NCI-H82 (cell line): ENCODE measurements at regions not wholly inside any gene's neighbourhood (a gene's known extent, or its start where the extent isn't known, plus 50 kb on each side); places are given as distances from the start of the nearest gene placed in this dataset.

Experiments
- DNase-seq: peaks from one replicate; lab custom pipeline; 2025; lab: John Stamatoyannopoulos, UW

GRCh38 chr3:174457758-174458157 is 401.4 kb upstream of the NAALADL2 start:
- no peak for DNase-seq

GRCh38 chr3:174460831-174461230 is 398.3 kb upstream of the NAALADL2 start:
- no peak for DNase-seq

- no peak for DNase-seq
Measured at GRCh38 chr3:174462916-174463315, 396.2 kb upstream of the NAALADL2 start.

- no peak for DNase-seq
Measured at GRCh38 chr3:174465177-174465576, 394.0 kb upstream of the NAALADL2 start.

- DNase-seq: no peak
Measured at GRCh38 chr3:174466471-174467054, 392.6 kb upstream of the NAALADL2 start.

- peak; percentile 17 for DNase-seq
Measured at GRCh38 chr3:174477491-174477890, 381.6 kb upstream of the NAALADL2 start.

DNA sequence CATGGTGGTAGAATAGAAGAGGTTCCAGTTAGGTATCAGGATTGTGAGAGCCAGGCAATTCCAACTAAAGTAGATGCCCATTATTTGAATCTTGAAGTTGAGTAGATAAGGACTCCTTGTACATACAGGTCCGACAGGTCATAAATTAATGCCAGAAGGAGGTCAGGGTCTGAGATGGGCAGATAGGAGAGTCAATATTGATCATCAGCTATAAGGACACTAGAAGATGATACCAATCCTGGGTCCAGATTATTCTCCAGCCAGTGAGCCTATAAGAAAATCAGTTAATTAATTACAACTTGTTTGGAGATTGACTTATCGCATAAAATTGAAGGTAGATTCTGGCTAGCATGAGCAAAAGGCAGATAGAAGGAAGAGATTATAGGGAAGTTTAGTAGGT is 378.4 kb upstream of the NAALADL2 start:
- no peak for DNase-seq

- peak; percentile 74 for DNase-seq
Measured at GRCh38 chr3:174482541-174482940, 376.6 kb upstream of the NAALADL2 start.

GRCh38 chr3:174483254-174483653 is 375.9 kb upstream of the NAALADL2 start:
- DNase-seq: peak; percentile 99

GRCh38 chr3:174483856-174484255 is 375.3 kb upstream of the NAALADL2 start:
- peak; percentile 66 for DNase-seq

DNA sequence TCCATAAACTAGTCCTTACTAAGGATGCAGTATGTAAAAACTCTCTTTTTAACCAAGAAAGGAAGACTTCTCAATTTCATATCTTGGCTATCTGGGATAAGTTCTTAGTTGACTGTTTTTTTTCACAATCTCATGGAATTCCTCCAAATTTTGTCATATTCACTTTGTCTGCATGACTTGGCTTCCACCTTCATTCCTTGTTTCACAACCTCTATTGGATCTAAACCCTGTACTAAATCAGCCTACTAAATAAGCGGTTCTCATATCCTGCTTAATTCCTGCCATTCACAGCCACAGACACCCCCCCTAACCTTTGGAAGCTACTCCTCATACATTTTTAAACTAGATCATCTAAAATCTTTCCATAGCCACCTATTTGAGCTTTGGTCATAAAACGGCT is 370.6 kb upstream of the NAALADL2 start:
- no peak for DNase-seq

- DNase-seq: no peak
Measured at GRCh38 chr3:174495311-174495710, 363.8 kb upstream of the NAALADL2 start.

GRCh38 chr3:174495928-174496327 is 363.2 kb upstream of the NAALADL2 start:
- DNase-seq: no peak

GRCh38 chr3:174498638-174499037 is 360.5 kb upstream of the NAALADL2 start:
- DNase-seq: no peak

- no peak for DNase-seq
Measured at GRCh38 chr3:174505266-174505665, 353.9 kb upstream of the NAALADL2 start.

DNA sequence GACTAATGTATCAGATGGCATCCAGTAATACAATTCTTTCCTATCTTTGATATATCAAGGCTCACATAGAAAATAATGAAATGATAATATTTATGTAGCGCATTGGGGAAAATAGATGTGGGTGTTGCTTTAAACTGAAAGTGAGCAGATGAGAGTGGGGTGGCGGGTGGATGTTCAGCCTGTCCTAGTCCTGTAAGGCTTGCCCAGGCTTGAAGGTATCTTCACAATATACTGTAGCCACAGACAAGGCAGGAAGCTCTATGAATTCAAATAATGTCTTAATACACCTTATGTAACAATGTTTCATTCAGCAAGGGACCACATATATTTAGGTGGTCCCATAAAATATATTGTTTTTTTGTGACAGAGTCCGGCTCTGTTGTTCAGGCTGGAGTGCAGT is 334.9 kb upstream of the NAALADL2 start:
- DNase-seq: no peak

GRCh38 chr3:174529298-174529697 is 329.8 kb upstream of the NAALADL2 start:
- DNase-seq: no peak

DNA sequence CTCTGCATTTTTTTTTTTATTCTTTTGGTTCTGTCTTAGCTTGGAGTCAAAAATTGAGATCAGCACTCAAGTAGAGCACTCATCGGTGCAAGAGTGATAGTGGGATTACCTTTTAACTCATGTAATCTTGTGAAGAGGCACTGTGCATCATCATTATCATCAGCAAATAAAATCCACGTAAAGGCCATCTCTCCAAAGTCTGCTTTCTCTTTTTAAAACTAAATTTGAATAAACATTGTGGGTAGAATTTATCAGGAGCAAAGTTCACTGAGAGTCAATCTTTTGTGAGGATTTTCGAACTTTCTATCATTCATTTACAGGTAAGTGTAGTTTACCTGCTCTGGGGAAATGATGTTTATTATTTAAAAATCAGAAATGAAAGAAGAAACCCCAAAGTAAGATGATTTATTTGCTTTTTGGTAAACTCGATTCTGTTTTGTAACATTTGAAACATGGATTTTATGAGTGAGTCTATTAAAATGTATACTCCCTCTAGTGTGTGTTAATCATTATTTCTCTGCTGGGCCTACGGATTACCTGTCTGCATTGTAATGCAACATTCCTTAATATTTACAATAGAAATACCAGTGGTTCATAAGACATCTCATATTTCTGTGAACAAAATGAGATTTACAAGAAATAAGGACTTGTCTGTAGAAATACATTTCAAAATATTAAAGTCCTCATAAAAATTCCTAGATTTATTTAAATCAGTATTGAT is 327.7 kb upstream of the NAALADL2 start:
- DNase-seq: no peak

- DNase-seq: no peak
Measured at GRCh38 chr3:174532216-174532615, 326.9 kb upstream of the NAALADL2 start.

DNA sequence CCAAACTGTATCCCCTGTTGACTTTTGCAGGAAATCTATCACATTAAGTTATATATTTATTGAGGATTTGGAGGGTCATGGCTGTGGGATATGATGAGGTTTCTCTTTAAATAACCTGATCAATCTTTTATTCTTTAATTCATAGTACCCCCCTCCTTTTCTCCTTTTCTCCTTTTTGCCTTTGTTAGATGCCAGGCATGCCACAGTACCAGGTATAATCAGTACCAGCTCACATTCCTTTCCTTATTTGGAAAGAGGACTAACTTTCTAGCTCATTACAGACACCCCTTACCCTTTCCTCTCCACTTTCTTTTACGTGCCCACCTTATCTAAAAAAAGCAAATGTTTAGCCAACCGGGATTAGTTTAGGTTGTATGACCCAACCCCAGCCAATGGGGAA is 326.4 kb upstream of the NAALADL2 start:
- no peak for DNase-seq

DNA sequence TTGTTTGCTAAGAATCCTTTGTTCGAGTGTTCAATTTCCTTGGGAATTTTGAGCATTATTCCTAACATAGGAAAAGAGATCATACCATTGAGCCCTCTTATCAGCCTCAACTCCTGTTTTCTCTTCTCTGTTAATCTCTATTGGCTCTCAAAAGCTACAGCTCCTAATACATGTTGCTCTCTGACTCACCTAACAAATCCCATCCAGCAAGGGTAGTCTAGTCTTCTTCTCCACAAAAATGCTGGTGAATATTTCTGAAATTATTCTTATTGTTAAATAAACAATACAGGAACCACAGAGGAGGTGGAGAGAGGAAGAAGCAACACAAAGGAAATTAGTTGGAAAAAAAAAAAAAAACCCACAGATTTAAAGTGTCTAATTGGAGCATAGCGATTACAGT is 325.8 kb upstream of the NAALADL2 start:
- DNase-seq: no peak

DNA sequence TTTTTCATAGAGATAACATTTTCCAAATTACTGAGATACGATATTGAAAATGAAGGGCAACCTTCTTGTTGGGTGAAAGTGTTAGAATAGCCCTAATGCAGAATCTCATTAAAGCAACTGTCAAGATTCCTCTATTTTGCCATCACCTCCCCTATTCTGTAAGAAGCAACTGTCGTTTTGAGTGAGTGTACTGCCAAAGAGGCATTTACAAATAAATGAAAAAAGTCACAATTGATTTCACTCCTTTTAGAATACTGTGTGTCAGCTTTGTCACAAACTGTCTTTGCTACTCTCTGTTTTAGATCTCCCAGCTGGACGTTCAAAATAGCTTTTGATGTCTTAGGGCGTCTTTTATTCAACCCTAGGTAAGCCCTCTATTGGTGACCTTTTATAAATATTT is 322.8 kb upstream of the NAALADL2 start:
- DNase-seq: no peak

DNA sequence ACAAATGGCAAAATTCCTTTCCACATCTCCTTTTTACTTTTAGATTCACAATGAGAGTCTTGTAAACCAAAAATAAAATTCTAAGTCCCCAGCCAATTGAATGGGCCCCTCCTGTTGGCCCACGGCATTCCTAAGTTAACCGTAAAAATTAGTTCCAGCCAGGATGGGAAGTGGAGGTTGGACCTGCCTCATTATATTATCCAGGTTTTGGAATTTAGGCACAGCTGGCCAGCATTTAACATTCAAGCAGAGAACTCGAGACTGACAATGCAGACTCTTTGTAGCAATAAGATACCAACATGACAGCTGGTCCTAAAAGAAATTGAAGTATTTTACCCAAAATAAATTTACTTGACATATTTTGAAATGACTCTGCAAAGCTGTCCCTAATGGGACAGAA is 321.0 kb upstream of the NAALADL2 start:
- no peak for DNase-seq
